ENCODE measurements at regions not wholly inside any gene's neighbourhood (a gene's known extent, or its start where the extent isn't known, plus 50 kb on each side); places are given as distances from the start of the nearest gene placed in this dataset.

- Histone ChIP-seq H3K27me3 (no peaks in the 10 kb centered on the region), H3K27ac (no peak overlapping the region), H3K9me3 (no peaks in the 10 kb centered on the region), H3K4me3 (no peak overlapping the region), H3K4me1 (no peaks in the 10 kb centered on the region), H3K36me3 (no peaks in the 10 kb centered on the region)
- intact Hi-C loops (cut with DNase I), result no loop called here
- TF ChIP-seq POLR2A (IDR thresholded peaks at IDR 0.05) (no peak), CTCF (IDR thresholded peaks at IDR 0.05) (no peak), POLR2AphosphoS5 (IDR thresholded peaks at IDR 0.05; ENCODE audit: insufficient read depth in 1 of 2, low read depth in 1 of 2) (no peak)
- DNase-seq (ENCODE audit: extremely low spot score in 2 of 2), result no peak
Observed at GRCh38 chr18:77772177-77772576, 522.5 kb downstream of the GALR1 start.

GRCh38 chr18:77776104-77776503, 526.5 kb downstream of the GALR1 start:
- H3K27me3 ChIP-seq, result no peaks in the 10 kb centered on the region
- TF ChIP-seq POLR2A (IDR thresholded peaks at IDR 0.05) (no peak), POLR2AphosphoS5 (IDR thresholded peaks at IDR 0.05; ENCODE audit: insufficient read depth in 1 of 2, low read depth in 1 of 2) (no peak), CTCF (IDR thresholded peaks at IDR 0.05) (no peak)
- no peak for DNase-seq (ENCODE audit: extremely low spot score in 2 of 2)
- no peaks in the 10 kb centered on the region for H3K9me3 ChIP-seq
- no peak overlapping the region for H3K4me3 ChIP-seq
- H3K27ac ChIP-seq, result no peak overlapping the region
- H3K36me3 ChIP-seq, result no peaks in the 10 kb centered on the region
- no peaks in the 10 kb centered on the region for H3K4me1 ChIP-seq
- intact Hi-C loops (cut with DNase I), result no loop called here

- Histone ChIP-seq H3K36me3 (no peaks in the 10 kb centered on the region), H3K4me3 (no peak overlapping the region), H3K27me3 (no peaks in the 10 kb centered on the region), H3K27ac (no peak overlapping the region), H3K9me3 (no peaks in the 10 kb centered on the region), H3K4me1 (no peaks in the 10 kb centered on the region)
- no peak for DNase-seq (ENCODE audit: extremely low spot score in 2 of 2)
- intact Hi-C loops (cut with DNase I), result no loop called here
- TF ChIP-seq POLR2A (IDR thresholded peaks at IDR 0.05) (no peak), POLR2AphosphoS5 (IDR thresholded peaks at IDR 0.05; ENCODE audit: insufficient read depth in 1 of 2, low read depth in 1 of 2) (no peak), CTCF (IDR thresholded peaks at IDR 0.05) (no peak)
Observed at GRCh38 chr18:77777163-77777562, 527.5 kb downstream of the GALR1 start.

- no peak for DNase-seq (ENCODE audit: extremely low spot score in 2 of 2)
- no peaks in the 10 kb centered on the region for H3K4me1 ChIP-seq
- intact Hi-C loops (cut with DNase I), result no loop called here
- no peaks in the 10 kb centered on the region for H3K27me3 ChIP-seq
- H3K9me3 ChIP-seq, result no peaks in the 10 kb centered on the region
- H3K36me3 ChIP-seq, result no peaks in the 10 kb centered on the region
- no peak overlapping the region for H3K4me3 ChIP-seq
- no peak overlapping the region for H3K27ac ChIP-seq
- TF ChIP-seq POLR2AphosphoS5 (IDR thresholded peaks at IDR 0.05; ENCODE audit: insufficient read depth in 1 of 2, low read depth in 1 of 2) (no peak), POLR2A (IDR thresholded peaks at IDR 0.05) (no peak), CTCF (IDR thresholded peaks at IDR 0.05) (no peak)
Observed at GRCh38 chr18:77784759-77785379, 535.2 kb downstream of the GALR1 start.

- no peak overlapping the region for H3K27ac ChIP-seq
- H3K9me3 ChIP-seq, result no peaks in the 10 kb centered on the region
- H3K27me3 ChIP-seq, result no peaks in the 10 kb centered on the region
- no peak for DNase-seq (ENCODE audit: extremely low spot score in 2 of 2)
- TF ChIP-seq CTCF (IDR thresholded peaks at IDR 0.05) (no peak), POLR2AphosphoS5 (IDR thresholded peaks at IDR 0.05; ENCODE audit: insufficient read depth in 1 of 2, low read depth in 1 of 2) (no peak), POLR2A (IDR thresholded peaks at IDR 0.05) (no peak)
- no peaks in the 10 kb centered on the region for H3K4me1 ChIP-seq
- H3K4me3 ChIP-seq, result no peak overlapping the region
- no peaks in the 10 kb centered on the region for H3K36me3 ChIP-seq
- intact Hi-C loops (cut with DNase I), result no loop called here
Observed at GRCh38 chr18:77785415-77785975, 535.8 kb downstream of the GALR1 start.

Data from vagina (tissue), 2 donors.